HCT116 (cell line): ENCODE measurements at regions not wholly inside any gene's neighbourhood (a gene's known extent, or its start where the extent isn't known, plus 50 kb on each side); places are given as distances from the start of the nearest gene placed in this dataset.

Experiments used
- ATAC-seq: fragments of 200-7000 bp; cut with Tn5 transposase; 2 replicates; pipeline ENCODE4 v1.9.1; 2020; ENCODE audit warnings: mild to moderate bottlenecking, moderate library complexity
- BruUV-seq: library from RNA; stranded (reverse); fragments of 400-500 nt; replicated peaks from 2 replicates; lab custom pipeline; 2021; lab: Mats Ljungman, UMichigan
- CTCF ChIA-PET: fragments of 300-600 bp; sonication (Branson Sonifier 250); formaldehyde crosslinking; loops from one replicate; lab custom pipeline; 2021; ENCODE audit warnings: antibody characterized with exemption; lab: Charles Lee
- POLR2A ChIA-PET: fragments of 300-600, 350-600 bp; sonication (Branson Sonifier 250); formaldehyde crosslinking; loops from one replicate; lab custom pipeline; 2021; ENCODE audit warnings: antibody characterized with exemption; lab: Charles Lee
- RAD21 ChIA-PET, 2 experiments: fragments of 300-600 bp; sonication (Branson Sonifier 250); formaldehyde crosslinking; loops; one replicate each; lab custom pipeline; 2023; ENCODE audit warnings: low total read pairs in 2 of 2; ENCODE audit not compliant: uncharacterized antibody in 2 of 2, unreplicated experiment in 2 of 2, low non-redundant PET in 1 of 2; lab: Charles Lee
- DNase-seq: peaks from one replicate; pipeline ENCODE4 v3.0.0-alpha.2; 2010; ENCODE audit warnings: low read depth, low spot score
- H2AFZ ChIP-seq: fragments of 200-600 bp; shearing (Covaris generic), sonication (generic); 2 replicates; pipeline ENCODE4 v1.6.1; 2017; ENCODE audit warnings: low read depth, mixed run types, mixed read lengths, antibody characterized with exemption, low read length; ENCODE audit not compliant: poor library complexity, severe bottlenecking
- H3K27ac ChIP-seq: 2 replicates; pipeline ENCODE4 v1.5.1; 2012; ENCODE audit warnings: low read depth, low read length
- H3K27me3 ChIP-seq: fragments of 200-600 bp; sonication (generic); 2 replicates; pipeline ENCODE4 v1.6.1; 2016; ENCODE audit warnings: mixed run types, low read length, mixed read lengths; ENCODE audit not compliant: insufficient read depth
- H3K36me3 ChIP-seq, 2 experiments: fragments of 200-500 bp in 1 of 2; fragments of 200-600 bp in 1 of 2; sonication (Bioruptor generic) in 1 of 2; sonication (generic) in 1 of 2; 2 replicates each; pipeline versions ENCODE4 v1.5.1 to v1.6.1; 2014 to 2016; ENCODE audit warnings: low read length in 2 of 2, inconsistent platforms in 1 of 2, mixed read lengths in 1 of 2, mixed run types in 1 of 2; ENCODE audit not compliant: insufficient read depth in 2 of 2, control insufficient read depth in 1 of 2
- H3K4me1 ChIP-seq, 2 experiments: fragments of 200-600 bp in 1 of 2; sonication (generic) in 1 of 2; 2 replicates each; pipeline versions ENCODE4 v1.5.1 to v1.6.1; 2012 to 2017; ENCODE audit warnings: low read length in 2 of 2, inconsistent platforms in 1 of 2, mild to moderate bottlenecking in 1 of 2, mixed read lengths in 1 of 2, mixed run types in 1 of 2, moderate library complexity in 1 of 2; ENCODE audit not compliant: insufficient read depth in 2 of 2, control insufficient read depth in 1 of 2
- H3K4me2 ChIP-seq: fragments of 200-600 bp; sonication (generic); 2 replicates; pipeline ENCODE4 v1.6.1; 2017; ENCODE audit warnings: mixed run types, low read length, mixed read lengths
- H3K4me3 ChIP-seq, 2 experiments: fragments of 200-600 bp in 1 of 2; sonication (generic) in 1 of 2; replicated peaks in 1 of 2; 2 replicates each; pipeline ENCODE4 v1.5.1; 2011 to 2016; ENCODE audit warnings: low read length in 2 of 2, control low read depth in 1 of 2, low read depth in 1 of 2, mild to moderate bottlenecking in 1 of 2, mixed read lengths in 1 of 2, mixed run types in 1 of 2
- H3K79me2 ChIP-seq: fragments of 200-600 bp; sonication (generic); 2 replicates; pipeline ENCODE4 v1.6.1; 2017; ENCODE audit warnings: mild to moderate bottlenecking, mixed run types, low read length, moderate library complexity, mixed read lengths; ENCODE audit not compliant: insufficient read depth
- H3K9ac ChIP-seq: fragments of 200-600 bp; sonication (generic); 2 replicates; pipeline ENCODE4 v1.6.1; 2016; ENCODE audit warnings: low read length, mixed read lengths
- H3K9me2 ChIP-seq: fragments of 200-600 bp; sonication (generic), shearing (Covaris generic); 2 replicates; pipeline ENCODE4 v1.6.1; 2017; ENCODE audit warnings: mixed run types, mild to moderate bottlenecking, moderate library complexity; ENCODE audit not compliant: insufficient read depth
- H3K9me3 ChIP-seq, 2 experiments: fragments of 200-500 bp in 1 of 2; fragments of 200-600 bp in 1 of 2; sonication (Bioruptor generic) in 1 of 2; sonication (generic) in 1 of 2; 2 replicates each; pipeline ENCODE4 v1.6.1; 2014 to 2017; ENCODE audit warnings: low read length in 2 of 2, mixed read lengths in 2 of 2, inconsistent platforms in 1 of 2, low read depth in 1 of 2, mild to moderate bottlenecking in 1 of 2, mixed run types in 1 of 2, moderate library complexity in 1 of 2; ENCODE audit not compliant: control insufficient read depth in 1 of 2, insufficient read depth in 1 of 2
- H4K20me1 ChIP-seq: fragments of 200-600 bp; sonication (generic), shearing (Covaris generic); 2 replicates; pipeline ENCODE4 v1.6.1; 2017; ENCODE audit warnings: mixed run types, mild to moderate bottlenecking, moderate library complexity; ENCODE audit not compliant: insufficient read depth
- CEBPB ChIP-seq: IDR thresholded peaks from 2 replicates; pipeline ENCODE4 v1.6.1; 2012; ENCODE audit warnings: low read depth
- CTCF ChIP-seq, 3 experiments: fragments of 200-600 bp in 1 of 3; sonication (generic) in 1 of 3; IDR thresholded peaks in 2 of 3; conservative IDR thresholded peaks in 1 of 3; 2 replicates each; pipeline ENCODE4 v1.5.1; 2012 to 2017; ENCODE audit warnings: low read depth in 2 of 3, low read length in 2 of 3, antibody characterized with exemption in 1 of 3, borderline replicate concordance in 1 of 3, control low read depth in 1 of 3, mild to moderate bottlenecking in 1 of 3, mixed read lengths in 1 of 3, mixed run types in 1 of 3, moderate library complexity in 1 of 3; ENCODE audit not compliant: insufficient read depth in 1 of 3
- EZH2 ChIP-seq: fragments of 200-600 bp; sonication (generic); IDR thresholded peaks from 2 replicates; pipeline ENCODE4 v1.6.1; 2017; ENCODE audit warnings: antibody characterized with exemption, mixed run types
- FOSL1 ChIP-seq: IDR thresholded peaks from 2 replicates; pipeline ENCODE4 v1.6.1; 2012; ENCODE audit warnings: low read depth
- JUND ChIP-seq: IDR thresholded peaks from 2 replicates; pipeline ENCODE4 v1.6.1; 2012
- POLR2AphosphoS5 ChIP-seq: IDR thresholded peaks from 2 replicates; pipeline ENCODE4 v1.6.1; 2011; ENCODE audit warnings: mild to moderate bottlenecking, low read depth, low read length, moderate library complexity
- SP1 ChIP-seq: IDR thresholded peaks from 2 replicates; pipeline ENCODE4 v1.6.1; 2012; ENCODE audit warnings: low read depth
- SRF ChIP-seq: IDR thresholded peaks from 2 replicates; pipeline ENCODE4 v1.6.1; 2012; ENCODE audit warnings: low read depth
- ZFX ChIP-seq: fragments of 450-650 bp; IDR thresholded peaks from 2 replicates; pipeline ENCODE4 v1.6.1; 2017
- ZNF274 ChIP-seq: fragments of 200-500 bp; sonication (Bioruptor generic); IDR thresholded peaks from 2 replicates; pipeline ENCODE4 v1.6.1; 2014; ENCODE audit warnings: mild to moderate bottlenecking, low read depth, low read length, inconsistent platforms
- intact Hi-C: fragments of 100-400 bp; cut with micrococcal nuclease; formaldehyde crosslinking; loops from 2 replicates; pipeline ENCODE4 v1.10.0; 2022
- TF ChIP-seq, protein P1 (sequence below): IDR thresholded peaks from 2 replicates; pipeline ENCODE4 v1.6.1; 2011; ENCODE audit warnings: mild to moderate bottlenecking, low read length, moderate library complexity; ENCODE audit not compliant: insufficient replicate concordance; ENCODE audit errors: extremely low read depth

DNA sequence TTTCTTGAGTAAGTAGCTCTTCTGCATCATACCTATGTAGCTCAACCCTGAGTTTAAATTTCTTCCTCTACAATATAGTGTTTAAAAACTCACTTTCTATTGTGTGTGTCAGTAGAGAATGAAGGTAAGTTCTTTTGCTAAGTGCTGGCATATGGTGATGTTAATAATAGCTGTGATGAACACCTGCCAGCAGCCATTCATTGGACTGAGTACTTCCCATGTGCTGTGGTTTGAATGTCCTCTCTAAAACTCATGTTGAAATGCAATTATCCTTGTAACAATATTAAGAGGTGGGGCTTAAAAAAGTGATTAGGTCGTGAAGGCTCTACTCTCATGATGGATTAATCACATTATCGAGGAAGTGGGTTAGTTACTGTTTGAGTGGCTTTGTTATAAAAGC, 645.2 kb upstream of the RGMB start:
- CTCF ChIA-PET: no interaction called here
- no peak overlapping the region for H3K9ac ChIP-seq
- TF ChIP-seq FOSL1: no peak
- TF ChIP-seq ZFX: no peak
- TF ChIP-seq EZH2: no peak
- no peak for TF ChIP-seq ZNF274
- no peak for TF ChIP-seq POLR2AphosphoS5
- TF ChIP-seq, protein P1, sequence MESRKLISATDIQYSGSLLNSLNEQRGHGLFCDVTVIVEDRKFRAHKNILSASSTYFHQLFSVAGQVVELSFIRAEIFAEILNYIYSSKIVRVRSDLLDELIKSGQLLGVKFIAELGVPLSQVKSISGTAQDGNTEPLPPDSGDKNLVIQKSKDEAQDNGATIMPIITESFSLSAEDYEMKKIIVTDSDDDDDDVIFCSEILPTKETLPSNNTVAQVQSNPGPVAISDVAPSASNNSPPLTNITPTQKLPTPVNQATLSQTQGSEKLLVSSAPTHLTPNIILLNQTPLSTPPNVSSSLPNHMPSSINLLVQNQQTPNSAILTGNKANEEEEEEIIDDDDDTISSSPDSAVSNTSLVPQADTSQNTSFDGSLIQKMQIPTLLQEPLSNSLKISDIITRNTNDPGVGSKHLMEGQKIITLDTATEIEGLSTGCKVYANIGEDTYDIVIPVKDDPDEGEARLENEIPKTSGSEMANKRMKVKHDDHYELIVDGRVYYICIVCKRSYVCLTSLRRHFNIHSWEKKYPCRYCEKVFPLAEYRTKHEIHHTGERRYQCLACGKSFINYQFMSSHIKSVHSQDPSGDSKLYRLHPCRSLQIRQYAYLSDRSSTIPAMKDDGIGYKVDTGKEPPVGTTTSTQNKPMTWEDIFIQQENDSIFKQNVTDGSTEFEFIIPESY: no peak
- no peak for TF ChIP-seq JUND
- TF ChIP-seq SRF: no peak
- TF ChIP-seq CTCF (IDR thresholded peaks at IDR 0.05 in 2 of 3, conservative IDR thresholded peaks at IDR 0.05 in 1 of 3; ENCODE audit: borderline replicate concordance in 1 of 3, insufficient read depth in 1 of 3, low read depth in 2 of 3, low read length in 2 of 3): no peak
- TF ChIP-seq CEBPB: no peak
- TF ChIP-seq SP1: no peak
- TF ChIP-seq, all 23 proteins: peak for 0
- ATAC-seq (no peak), DNase-seq (no peak)
- Histone ChIP-seq H3K27me3 (no peaks in the 10 kb centered on the region), H3K36me3 (no peaks in the 10 kb centered on the region), H3K27ac (no peak overlapping the region), H3K4me1 (no peaks in the 10 kb centered on the region), H3K9me3 (no peaks in the 10 kb centered on the region), H2AFZ (no peak overlapping the region), H4K20me1 (no peaks in the 10 kb centered on the region), H3K4me2 (no peak overlapping the region), H3K9me2 (no peaks in the 10 kb centered on the region), H3K4me3 (no peak overlapping the region), H3K79me2 (no peaks in the 10 kb centered on the region)
- intact Hi-C loops: no loop called here
- BruUV-seq: no TSS peak
- ChIA-PET RAD21 (no interaction called here), POLR2A (no interaction called here)
